Endothelial cell of hepatic sinusoid (primary cell): ENCODE measurements at regions not wholly inside any gene's neighbourhood (a gene's known extent, or its start where the extent isn't known, plus 50 kb on each side); places are given as distances from the start of the nearest gene placed in this dataset.

Experiments used
- in situ Hi-C: cut with HindIII; loops from 2 replicates; pipeline ENCODE4 v1.10.0; 2017; ENCODE audit warnings: low sequenced_read_pairs

- in situ Hi-C loops: no loop called here
Measured at GRCh38 chr5:3654515-3654914, 58.9 kb downstream of the IRX1 start.

- in situ Hi-C loops: no loop called here
Measured at GRCh38 chr5:3656803-3657202, 61.2 kb downstream of the IRX1 start.

GRCh38 chr5:3657364-3658022 lies 61.9 kb downstream of the IRX1 start:
- in situ Hi-C loops: no loop called here

DNA sequence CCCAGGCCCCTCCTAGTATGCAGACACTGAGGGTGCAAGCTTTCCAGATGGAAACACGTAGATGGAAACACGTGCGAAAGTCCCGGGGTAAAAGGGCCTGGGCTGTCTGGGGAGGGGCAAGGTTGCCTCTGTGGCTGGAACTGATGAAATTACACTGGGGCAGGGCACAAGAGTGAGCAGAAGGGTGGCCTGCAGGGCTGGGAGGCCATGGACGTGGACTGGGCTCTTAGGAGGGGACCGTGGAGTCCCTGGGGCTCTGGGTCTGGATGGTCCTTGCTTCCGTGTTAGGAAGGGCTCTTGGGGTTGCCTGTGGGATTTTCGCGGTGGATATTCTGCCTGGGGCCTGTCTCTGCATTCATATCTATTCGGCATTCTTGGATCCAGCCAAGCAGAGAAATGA lies 63.3 kb downstream of the IRX1 start:
- in situ Hi-C loops: no loop called here

DNA sequence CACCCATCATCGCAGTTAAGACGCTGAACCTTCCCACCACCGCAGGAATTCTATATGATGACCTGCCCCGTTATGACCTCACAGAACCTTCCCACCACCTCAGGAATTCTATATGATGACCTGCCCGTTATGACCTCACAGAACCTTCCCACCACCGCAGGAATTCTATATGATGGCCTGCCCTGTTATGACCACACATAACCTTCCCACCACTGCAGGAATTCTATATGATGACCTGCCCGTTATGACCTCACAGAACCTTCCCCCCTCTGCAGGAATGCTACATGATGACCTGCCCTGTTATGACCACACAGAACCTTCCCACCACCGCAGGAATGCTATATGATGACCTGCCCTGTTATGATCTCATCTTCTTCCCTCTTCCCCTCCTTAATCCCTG lies 64.3 kb downstream of the IRX1 start:
- in situ Hi-C loops: no loop called here

DNA sequence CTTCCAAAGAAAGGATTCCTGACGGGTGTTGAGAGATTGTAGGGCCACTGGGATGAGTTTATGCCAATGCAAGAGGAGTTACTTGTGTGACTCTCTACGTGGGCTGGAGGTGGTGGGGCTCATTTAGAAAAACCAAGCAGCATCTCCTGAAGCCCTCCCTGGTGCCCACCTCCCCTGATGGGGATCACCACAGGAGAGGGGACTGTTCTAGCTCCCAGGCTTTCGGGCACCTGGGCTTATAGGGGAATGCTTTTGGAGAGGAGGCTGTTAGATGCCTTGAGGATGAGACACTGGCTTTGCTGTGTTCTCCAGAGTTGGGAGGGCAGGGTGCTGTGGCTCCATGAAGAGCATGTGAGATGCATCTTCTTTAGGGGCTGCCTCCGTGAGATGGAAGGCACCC lies 65.0 kb downstream of the IRX1 start:
- in situ Hi-C loops: no loop called here

DNA sequence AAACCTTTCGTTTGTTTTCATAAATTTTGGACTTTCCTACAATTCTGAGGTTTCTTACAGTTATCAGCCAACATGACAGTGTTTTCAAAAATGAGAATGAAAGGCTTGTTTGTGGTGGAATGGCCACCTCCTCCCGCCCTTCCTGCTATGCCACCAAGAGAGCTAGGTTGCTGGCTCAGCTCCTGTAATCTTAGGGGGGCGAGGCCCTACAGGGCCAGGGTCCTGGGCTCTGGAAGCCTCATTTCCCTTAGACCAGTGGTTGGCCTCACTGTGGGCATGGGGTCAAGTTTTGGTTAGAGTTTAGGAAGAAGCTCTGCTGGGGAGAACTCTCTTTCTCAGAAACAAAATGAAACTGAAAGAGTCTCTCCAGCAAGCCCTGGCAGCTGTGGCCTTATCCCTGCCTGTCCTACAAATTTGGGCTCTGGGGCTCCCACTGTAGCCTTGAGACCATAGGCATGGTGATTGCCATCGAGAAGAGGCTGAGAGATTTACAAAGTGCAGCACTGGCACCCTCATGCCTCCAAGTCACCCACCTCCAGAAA lies 66.2 kb downstream of the IRX1 start:
- in situ Hi-C loops: no loop called here

- in situ Hi-C loops: no loop called here
Measured at GRCh38 chr5:3662344-3662743, 66.7 kb downstream of the IRX1 start.

GRCh38 chr5:3671337-3671736 lies 75.7 kb downstream of the IRX1 start:
- in situ Hi-C loops: no loop called here

- in situ Hi-C loops: no loop called here
Measured at GRCh38 chr5:3678801-3679200, 83.2 kb downstream of the IRX1 start.

GRCh38 chr5:3680821-3681220 lies 85.2 kb downstream of the IRX1 start:
- in situ Hi-C loops: no loop called here

GRCh38 chr5:3684118-3684517 lies 88.5 kb downstream of the IRX1 start:
- in situ Hi-C loops: no loop called here

DNA sequence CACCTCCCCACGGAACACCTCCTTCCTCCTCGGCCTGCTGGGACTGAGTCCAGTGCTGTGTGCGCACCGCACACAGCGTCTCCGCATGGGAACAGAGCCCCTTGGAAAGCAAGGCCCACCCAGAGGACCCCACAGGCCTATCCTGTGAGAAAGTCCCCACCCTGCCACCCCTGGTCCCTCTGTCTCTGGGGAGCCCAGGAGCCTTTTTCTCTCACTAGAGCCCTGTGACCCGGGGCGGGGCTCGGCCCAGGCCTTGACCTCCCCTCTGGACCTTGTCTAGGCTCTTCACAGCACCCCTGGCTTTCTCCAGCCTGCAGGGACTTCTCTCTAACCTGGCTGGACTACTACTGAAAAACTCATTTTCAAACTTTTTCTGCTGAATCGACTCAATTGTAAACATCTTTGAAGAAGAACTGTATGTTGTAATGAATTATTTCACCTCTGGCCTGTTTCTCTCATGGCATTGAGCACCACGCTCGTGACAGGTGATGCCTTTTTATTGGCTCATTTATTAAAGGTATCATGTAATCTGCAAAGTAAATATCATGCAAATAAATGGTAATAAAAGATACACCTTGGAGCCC lies 89.2 kb downstream of the IRX1 start:
- in situ Hi-C loops: no loop called here

GRCh38 chr5:3694819-3695218 lies 99.2 kb downstream of the IRX1 start:
- in situ Hi-C loops: no loop called here

DNA sequence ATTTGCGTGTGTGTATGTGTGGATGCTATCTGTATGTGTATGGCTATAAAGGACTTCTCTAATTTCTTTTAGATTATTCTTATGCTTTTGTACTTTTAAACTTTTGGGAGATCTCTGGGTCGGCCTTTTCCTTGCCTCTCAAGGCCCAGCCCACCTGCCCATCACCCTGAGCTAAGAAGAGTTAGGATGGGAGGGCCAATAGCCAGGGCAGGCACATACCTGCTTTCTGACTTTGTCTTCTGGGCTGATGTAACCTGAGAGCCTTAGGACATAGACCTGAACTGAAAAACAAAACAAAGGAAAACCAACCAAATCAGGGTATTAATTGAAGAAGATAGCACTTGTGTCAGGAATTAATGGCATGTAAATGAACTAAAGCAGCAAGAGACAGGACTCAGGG lies 100.2 kb downstream of the IRX1 start:
- in situ Hi-C loops: no loop called here

- in situ Hi-C loops: no loop called here
Measured at GRCh38 chr5:3698412-3698811, 102.8 kb downstream of the IRX1 start.

DNA sequence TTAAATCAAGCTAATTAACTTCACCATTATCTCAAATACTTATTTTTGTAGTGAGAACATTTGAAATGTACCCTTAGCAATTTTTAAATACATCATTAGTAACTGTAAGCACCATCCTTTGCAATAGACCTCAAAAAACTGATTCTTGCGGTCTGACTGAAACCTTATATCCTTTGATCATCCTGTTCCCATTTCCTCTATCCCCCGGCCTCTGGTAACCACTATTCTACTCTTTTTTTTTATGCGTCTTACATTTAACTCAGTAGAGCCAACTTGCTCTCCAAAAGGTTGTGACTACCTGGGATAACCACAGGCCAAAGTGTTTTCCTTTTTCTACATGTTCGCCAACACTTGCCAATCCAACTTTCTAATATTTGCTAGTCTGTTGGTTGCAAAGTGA lies 106.1 kb downstream of the IRX1 start:
- in situ Hi-C loops: no loop called here

GRCh38 chr5:3704661-3705060 lies 109.0 kb downstream of the IRX1 start:
- in situ Hi-C loops: no loop called here

GRCh38 chr5:3709068-3709716 lies 113.6 kb downstream of the IRX1 start:
- in situ Hi-C loops: no loop called here

- in situ Hi-C loops: no loop called here
Measured at GRCh38 chr5:3709717-3710348, 114.2 kb downstream of the IRX1 start.

- in situ Hi-C loops: no loop called here
Measured at GRCh38 chr5:3715062-3715461, 119.4 kb downstream of the IRX1 start.

DNA sequence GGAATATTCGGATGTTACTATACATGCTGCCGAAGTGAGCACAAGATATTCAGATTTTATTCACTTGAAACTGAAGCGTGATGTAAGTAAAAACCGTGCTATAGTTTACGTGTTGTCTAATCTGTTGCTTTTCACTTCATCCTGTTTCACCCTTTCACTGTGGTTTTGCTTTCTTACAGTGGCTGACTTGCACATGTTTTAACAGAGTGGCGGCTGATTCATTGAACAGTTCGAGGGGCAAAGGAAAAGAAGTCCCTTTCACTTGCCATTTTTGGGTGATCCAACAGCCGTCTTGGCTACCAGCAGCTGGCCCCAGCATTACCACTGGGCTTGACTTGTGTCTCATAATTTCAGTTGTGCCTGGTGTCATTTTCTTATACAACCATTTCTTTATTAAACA lies 134.0 kb downstream of the IRX1 start:
- in situ Hi-C loops: no loop called here
